Stimulated activated naive CD8-positive, alpha-beta T cell treated with anti-CD3 and anti-CD28 coated beads, Interleukin-15, Interleukin-2, amounts not matched to agents 100 U/mL and 50 U/mL, for 24 hours (primary cell): ENCODE measurements at regions not wholly inside any gene's neighbourhood (a gene's known extent, or its start where the extent isn't known, plus 50 kb on each side); places are given as distances from the start of the nearest gene placed in this dataset.
A peak's percentile ranks its signal among the peaks of the same experiment; 100 is the strongest.
"Not testable (repeated sequence)": the region's sequence is repeated elsewhere in the genome, so short reads cannot be mapped to it uniquely, and the experiment has no call there.

Experiments used
- ATAC-seq: fragments of 150-1000 bp; cut with Tn5 transposase; one replicate; pipeline ENCODE4 v1.10.0; 2021
- DNase-seq: peaks from one replicate; pipeline ENCODE4 v3.0.0; 2021

DNA sequence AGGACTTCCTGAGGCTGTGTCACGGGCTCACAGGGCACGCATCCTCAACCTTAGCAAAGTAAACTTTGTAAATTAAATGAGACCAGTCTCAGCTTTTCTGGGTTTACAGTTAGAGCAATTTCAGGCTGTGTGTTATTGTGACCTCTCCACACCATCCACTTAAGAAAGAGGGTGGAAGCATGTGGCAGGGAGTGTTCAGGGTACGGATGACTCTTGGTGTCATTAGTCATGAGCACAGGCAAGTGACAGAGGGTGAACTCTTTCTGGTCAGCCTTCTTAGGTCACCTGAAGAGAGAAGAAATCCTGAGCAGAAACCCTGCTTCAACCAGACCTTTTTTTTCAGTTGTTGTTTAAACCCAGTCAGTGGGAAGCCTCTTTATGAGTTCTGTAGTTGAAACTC lies 207.9 kb downstream of the ICOS start:
- ATAC-seq = no peak
- no peak for DNase-seq

- DNase-seq (peak; percentile 82), ATAC-seq (peak; percentile 97)
Observed at GRCh38 chr2:204145263-204145751, 208.7 kb downstream of the ICOS start.

- ATAC-seq (no peak), DNase-seq (no peak)
Observed at GRCh38 chr2:204145791-204146190, 209.2 kb downstream of the ICOS start.

DNA sequence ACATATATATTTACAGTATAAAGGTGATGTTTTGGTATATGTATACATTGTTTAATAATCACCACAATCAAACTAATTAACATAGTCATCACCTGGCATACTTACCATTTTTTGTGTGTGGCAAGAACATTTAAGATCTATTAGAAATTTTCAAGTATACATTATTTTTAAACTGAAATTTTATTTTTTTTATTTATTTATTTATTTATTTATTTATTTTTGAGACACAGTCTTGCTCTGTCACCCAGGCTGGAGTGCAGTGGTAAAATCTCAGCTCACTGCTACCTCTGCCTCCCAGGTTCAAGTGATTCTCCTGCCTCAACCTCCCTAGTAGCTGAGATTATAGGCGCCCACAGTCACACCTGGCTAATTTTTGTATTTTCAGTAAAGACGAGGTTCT lies 210.5 kb downstream of the ICOS start:
- ATAC-seq, DNase-seq: not testable (repeated sequence)

GRCh38 chr2:204150721-204151120 lies 214.2 kb downstream of the ICOS start:
- no peak for ATAC-seq
- DNase-seq = no peak

- DNase-seq (no peak), ATAC-seq (no peak)
Observed at GRCh38 chr2:204152616-204153015, 216.1 kb downstream of the ICOS start.

DNA sequence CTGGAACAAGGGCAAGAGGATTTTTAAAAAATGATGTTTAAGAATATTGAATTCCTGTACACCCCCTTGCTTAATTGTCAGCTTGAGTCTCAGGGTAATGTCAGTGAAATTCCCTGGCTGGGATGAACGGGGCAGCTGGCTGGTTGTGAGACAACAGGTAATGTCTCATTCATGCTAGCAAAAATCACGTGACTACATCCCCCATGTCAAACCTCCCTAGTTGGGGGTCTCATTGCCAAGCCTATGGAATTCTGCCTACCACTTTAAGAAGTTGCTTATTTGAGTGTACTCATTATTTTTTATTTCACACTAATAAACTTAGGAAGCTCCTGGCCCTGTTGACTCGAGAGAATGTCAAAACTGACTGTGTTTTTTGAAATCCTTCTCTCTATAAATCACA lies 218.3 kb downstream of the ICOS start:
- DNase-seq = no peak
- ATAC-seq = no peak

DNA sequence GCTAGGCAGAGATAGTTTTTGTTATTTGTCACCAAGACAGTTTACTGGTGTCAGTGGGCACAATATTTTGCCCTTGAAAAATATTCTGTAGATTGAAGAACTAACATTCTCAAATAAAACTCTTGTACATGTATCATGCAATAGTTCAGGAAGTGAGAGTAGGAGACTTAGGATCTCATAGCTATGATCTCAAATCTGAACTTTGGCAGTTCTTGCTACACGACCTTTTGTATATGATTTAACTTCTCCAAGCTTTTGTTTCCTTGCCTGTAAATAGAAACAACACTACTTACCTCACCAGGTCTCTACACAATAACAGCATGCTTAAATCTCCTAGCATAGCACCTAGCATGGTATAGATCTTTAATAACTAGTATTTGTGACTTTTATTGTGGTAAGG lies 219.9 kb downstream of the ICOS start:
- ATAC-seq (no peak), DNase-seq (no peak)

DNA sequence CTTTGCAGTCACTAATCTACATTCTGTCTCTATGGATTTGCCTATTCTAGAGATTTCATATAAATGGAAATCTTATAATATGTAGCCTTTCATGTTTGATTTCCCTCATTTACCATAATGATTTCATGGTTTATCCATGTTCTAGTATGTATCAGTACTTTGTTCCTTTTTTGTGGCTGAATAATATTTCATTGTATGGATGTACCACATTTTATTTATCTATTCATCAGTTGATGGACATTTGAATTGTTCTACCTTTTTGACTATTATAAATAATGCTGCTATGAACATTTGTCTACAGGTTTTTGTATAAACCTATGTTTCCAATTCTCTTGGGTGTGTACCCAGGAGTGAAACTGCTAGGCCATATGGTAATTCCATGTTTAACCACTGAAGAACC lies 221.1 kb downstream of the ICOS start:
- no peak for ATAC-seq

DNA sequence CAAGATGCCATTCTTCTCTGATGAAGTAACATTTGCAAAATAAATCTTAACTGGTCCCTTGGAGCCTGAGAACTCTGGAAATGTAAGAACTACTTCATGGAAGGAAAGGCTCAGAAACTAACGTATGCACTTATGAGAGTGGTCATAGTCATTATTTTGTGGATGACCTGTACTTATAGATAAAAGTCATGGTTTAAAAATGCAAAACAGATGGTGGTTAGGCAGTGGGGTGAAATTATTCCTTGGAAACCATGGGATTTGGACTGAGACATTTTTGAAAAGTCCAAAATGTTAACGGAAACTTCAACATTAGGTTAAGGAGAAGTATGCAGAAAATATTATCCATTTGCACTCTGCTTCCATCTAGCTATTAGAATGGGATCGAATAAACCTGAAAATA lies 223.0 kb downstream of the ICOS start:
- DNase-seq = no peak
- no peak for ATAC-seq

More for the DNA sequence above, 221.1 kb downstream of the ICOS start:
- DNase-seq = no peak

DNA sequence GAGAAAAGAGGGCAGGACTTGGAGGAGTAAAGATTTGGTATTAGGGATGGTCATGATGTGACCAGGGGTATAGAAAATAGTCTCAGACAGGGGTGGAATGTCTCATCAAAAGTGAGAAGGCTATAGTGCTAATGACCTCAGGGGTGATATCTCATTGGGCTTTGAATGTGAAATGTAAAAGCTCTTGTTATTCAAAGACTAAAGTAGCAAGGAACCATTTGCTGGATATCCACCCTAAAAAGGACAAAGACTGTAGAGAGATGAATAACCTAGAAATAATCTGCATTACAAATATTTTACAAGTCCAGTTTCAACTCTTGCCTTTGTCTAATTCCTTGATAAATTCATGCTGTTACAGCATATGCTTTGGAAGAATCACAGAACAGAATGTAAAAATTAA lies 224.4 kb downstream of the ICOS start:
- ATAC-seq (no peak), DNase-seq (no peak)

DNA sequence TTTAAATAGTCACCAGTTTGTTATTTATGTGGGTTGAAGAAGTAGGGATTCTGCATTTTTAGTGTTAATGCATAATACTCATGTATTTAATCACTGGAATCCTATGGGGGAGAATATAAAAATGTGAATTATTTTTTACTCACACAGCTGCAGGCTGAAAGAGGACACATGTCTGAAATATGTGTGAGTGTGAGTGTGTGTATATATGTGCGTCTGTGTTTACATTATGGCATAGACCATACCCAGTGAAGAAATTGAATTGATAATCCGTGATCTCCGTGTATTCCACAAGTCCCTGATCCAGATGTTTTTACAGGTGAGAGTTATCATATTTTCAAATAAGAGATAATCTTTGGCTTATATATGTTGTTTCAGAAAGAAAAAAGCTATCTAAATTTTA lies 225.3 kb downstream of the ICOS start:
- no peak for ATAC-seq
- DNase-seq = no peak

DNA sequence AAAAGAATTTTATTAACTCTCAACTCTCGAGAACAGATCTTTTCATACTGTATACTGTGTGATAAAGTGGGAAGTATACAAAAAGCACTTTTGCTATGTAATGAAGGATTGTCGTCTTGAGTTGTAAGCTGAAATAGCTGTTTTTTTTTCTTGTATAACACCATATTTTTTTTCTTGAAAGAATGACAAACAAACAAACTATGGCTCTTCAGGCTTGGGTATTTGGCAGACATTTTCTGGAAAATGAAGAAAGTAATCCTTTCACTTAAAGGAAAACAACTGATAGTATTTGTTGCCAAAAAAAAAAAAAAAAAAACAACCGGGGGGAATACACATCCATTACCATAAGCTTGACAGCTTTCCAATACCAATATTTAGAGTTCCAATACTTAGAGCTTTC lies 230.4 kb downstream of the ICOS start:
- ATAC-seq = no peak
- no peak for DNase-seq

GRCh38 chr2:204167670-204168069 lies 231.1 kb downstream of the ICOS start:
- DNase-seq, ATAC-seq: not testable (repeated sequence)

DNA sequence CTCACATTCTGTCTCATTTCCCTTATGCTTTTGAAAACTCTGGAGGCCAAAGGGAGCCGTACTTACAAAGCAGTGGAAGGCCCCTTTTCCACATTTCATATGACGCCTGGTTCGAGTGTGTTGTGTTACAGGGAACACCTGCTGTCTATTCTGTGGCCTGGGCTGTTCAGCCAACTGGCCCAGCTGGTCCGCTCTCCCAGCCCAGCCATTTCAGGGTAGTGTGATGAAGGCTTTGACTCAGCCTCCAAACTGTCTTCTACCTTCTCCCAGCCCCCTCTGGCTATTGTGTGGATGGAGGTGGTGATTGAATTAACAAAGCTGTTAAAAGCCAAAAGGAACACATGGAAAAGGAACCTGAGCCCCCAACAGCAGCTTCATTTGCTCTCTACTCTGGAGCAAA lies 233.8 kb downstream of the ICOS start:
- DNase-seq (no peak), ATAC-seq (no peak)

GRCh38 chr2:204171432-204172144 lies 235.0 kb downstream of the ICOS start:
- DNase-seq (no peak), ATAC-seq (no peak)

DNA sequence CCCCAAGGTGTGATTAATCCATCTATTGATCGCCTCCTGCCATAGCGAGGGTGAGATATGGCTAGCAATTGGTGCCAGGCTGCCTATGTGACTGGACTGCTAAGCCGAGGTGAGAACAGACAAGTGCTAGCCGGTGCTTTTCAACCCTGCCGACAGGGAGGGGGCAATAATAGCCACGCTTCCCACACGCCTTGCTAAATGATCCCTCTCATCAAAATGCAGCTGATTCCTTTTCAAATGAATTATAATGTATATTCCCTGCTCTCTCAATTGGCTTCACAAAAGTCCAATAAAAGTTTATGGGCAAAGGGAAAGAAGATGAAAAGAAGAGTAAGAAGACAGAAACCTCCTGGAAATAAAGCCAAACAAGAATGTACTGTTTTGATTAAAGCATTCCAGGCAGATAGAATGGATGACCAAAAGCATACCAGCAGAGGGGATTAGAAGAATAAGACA lies 235.6 kb downstream of the ICOS start:
- ATAC-seq (no peak), DNase-seq (no peak)

DNA sequence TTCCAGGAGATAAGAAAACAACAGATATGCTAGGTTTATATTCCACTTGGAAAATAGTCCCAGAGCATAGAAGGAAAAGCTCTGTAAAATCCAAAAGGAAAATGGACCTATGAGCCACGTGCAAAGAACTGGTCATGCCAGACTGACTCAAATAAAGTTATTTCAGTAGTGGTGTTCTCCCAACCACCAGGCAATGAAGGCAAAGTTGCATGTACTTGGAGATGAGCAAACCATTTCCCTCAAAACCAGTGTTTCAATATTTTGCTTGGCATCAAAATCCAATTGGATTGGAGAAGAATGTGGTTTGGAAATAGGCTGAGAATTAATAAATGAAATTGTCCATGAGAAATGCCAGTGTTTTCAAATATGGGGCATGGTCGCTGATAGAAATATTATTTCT lies 237.5 kb downstream of the ICOS start:
- ATAC-seq (no peak), DNase-seq (no peak)

- DNase-seq = no peak
- ATAC-seq = no peak
Observed at GRCh38 chr2:204175552-204176271, 239.1 kb downstream of the ICOS start.

- DNase-seq = no peak
- ATAC-seq = no peak
Observed at GRCh38 chr2:204176306-204176705, 239.7 kb downstream of the ICOS start.

- ATAC-seq = no peak
- no peak for DNase-seq
Observed at GRCh38 chr2:204177251-204177976, 240.9 kb downstream of the ICOS start.

DNA sequence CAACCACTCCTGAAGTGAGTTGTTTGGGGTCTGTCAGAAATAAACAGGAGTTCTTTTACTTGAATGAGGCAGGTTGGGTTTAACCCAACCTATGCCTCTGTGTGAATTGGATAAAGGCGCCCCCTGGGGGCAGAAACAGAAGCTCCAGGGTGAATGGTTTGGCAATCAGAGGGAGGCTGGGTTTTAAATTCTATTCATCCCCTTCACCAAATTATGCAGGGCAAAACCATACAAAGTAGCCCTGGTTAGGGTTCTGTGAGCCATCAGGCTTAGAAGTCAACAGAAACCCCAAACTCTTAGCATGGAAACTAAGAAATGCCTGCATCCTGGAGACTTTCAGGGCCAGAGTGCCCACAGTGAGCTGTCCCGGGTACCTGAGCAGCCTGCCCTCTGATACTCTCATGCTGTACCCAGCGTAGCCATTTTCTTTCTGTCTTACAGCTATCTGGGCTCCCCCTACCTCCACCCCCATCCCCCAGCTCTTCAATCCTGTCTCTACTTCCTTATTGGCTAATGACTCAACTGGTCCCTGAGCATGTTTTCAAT lies 241.5 kb downstream of the ICOS start:
- DNase-seq = peak; percentile 77
- ATAC-seq = peak; percentile 90

DNA sequence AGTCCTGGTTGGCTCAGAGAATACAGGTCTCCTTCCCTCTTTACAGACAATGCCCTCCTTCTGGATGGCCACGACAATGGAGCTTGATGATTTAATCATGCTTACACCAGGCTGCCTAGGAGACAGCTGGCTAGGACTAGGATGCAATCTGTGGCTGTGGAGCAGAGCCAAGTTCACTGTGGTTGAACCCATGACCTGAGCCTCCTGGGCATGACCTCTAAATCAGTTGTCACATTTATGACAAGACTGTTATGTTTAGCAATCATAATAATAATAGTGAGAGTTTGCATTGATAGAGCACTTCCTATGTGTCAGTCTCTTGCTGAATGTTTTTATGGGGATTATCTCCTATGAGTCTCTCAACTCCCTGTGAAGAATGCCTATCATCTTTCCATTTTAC lies 244.1 kb downstream of the ICOS start:
- DNase-seq (no peak), ATAC-seq (no peak)
